Transverse colon (tissue), 4 donors: ENCODE measurements at regions not wholly inside any gene's neighbourhood (a gene's known extent, or its start where the extent isn't known, plus 50 kb on each side); places are given as distances from the start of the nearest gene placed in this dataset.

ENCODE experiments used
- CTCF ChIP-seq, 5 experiments: fragments of 200-600 bp in 3 of 5; fragments of 450-650 bp in 2 of 5; sonication (generic) in 3 of 5; IDR thresholded peaks; 1 replicate in 2 of 5; 2 replicates in 3 of 5; pipeline ENCODE4 v1.5.1; 2016 to 2017; ENCODE audit warnings: antibody characterized with exemption in 5 of 5, inconsistent platforms in 3 of 5, mild to moderate bottlenecking in 2 of 5, moderate library complexity in 1 of 5
- EP300 ChIP-seq: sonication (generic); formaldehyde crosslinking; IDR thresholded peaks from one replicate; pipeline ENCODE4 v1.6.1; 2017; ENCODE audit warnings: antibody characterized with exemption, low read depth
- POLR2A ChIP-seq: fragments of 450-650 bp; IDR thresholded peaks from one replicate; pipeline ENCODE4 v1.6.1; 2016; ENCODE audit warnings: antibody characterized with exemption, mild to moderate bottlenecking, moderate library complexity
- POLR2AphosphoS5 ChIP-seq, 3 donors: sonication (generic); formaldehyde crosslinking; IDR thresholded peaks; one replicate each; pipeline ENCODE4 v1.6.1; 2016; ENCODE audit warnings: antibody characterized with exemption in 3 of 3

- TF ChIP-seq CTCF (IDR thresholded peaks at IDR 0.05) (no peak), POLR2A (no peak), EP300 (no peak), POLR2AphosphoS5 (IDR thresholded peaks at IDR 0.05) (no peak)
Observed at GRCh38 chr11:87767615-87768014, 407.6 kb downstream of the RAB38 start.
